Heart left ventricle (tissue), 13 donors: ENCODE measurements at regions not wholly inside any gene's neighbourhood (a gene's known extent, or its start where the extent isn't known, plus 50 kb on each side); places are given as distances from the start of the nearest gene placed in this dataset.

ENCODE experiments used
- POLR2A ChIP-seq, 2 donors: fragments of 450-650 bp; IDR thresholded peaks; one replicate each; pipeline ENCODE4 v1.6.1; 2017; ENCODE audit warnings: antibody characterized with exemption in 2 of 2, mild to moderate bottlenecking in 2 of 2, moderate library complexity in 2 of 2
- TF ChIP-seq, protein P1 (sequence below), 12 donors: fragments of 200-600 bp; sonication (generic) in 4 of 12; IDR thresholded peaks; one replicate each; pipeline versions ENCODE4 v1.5.0 to v1.8.0; 2018 to 2022; ENCODE audit warnings: antibody characterized with exemption in 12 of 12, mild to moderate bottlenecking in 5 of 12
- donor health status: ischemic (EF 13 %, LVEDD 7.1; RV severe dilation, severe dysfunction).
- donor health status: DM: no; HTN: yes; CAD: no.
- donor health status: DM: no; HTN: no; CAD: no.
- donor health status: ischemic (EF 25% LVEDD 6.9; RV normal size, moderate dysfunction).
- donor health status: ischemic (EF 25% LVEDD 5.7; RV mildly dilated, moderate dysfunction).
- donor health status: ischemic (EF 35%, LVEDD 5.7; RV mildly dilated, moderate dysfunction).
- donor health status: nonischemic (EF 11% LVEDD 7.7; RV severe dilation, severe dysfunction).
- donor health status: DM: yes; HTN: yes; CAD: no.
- donor health status: PGD.
- donor health status: ischemic (EF 29% LVEDD 5.4; RV normal size, mild dysfunction).
- donor health status: nonischemic (EF 23%, LVEDD 6.1; RV moderate dilation, normal function).

- no peak for TF ChIP-seq POLR2A (IDR thresholded peaks at IDR 0.05)
- TF ChIP-seq, protein P1, sequence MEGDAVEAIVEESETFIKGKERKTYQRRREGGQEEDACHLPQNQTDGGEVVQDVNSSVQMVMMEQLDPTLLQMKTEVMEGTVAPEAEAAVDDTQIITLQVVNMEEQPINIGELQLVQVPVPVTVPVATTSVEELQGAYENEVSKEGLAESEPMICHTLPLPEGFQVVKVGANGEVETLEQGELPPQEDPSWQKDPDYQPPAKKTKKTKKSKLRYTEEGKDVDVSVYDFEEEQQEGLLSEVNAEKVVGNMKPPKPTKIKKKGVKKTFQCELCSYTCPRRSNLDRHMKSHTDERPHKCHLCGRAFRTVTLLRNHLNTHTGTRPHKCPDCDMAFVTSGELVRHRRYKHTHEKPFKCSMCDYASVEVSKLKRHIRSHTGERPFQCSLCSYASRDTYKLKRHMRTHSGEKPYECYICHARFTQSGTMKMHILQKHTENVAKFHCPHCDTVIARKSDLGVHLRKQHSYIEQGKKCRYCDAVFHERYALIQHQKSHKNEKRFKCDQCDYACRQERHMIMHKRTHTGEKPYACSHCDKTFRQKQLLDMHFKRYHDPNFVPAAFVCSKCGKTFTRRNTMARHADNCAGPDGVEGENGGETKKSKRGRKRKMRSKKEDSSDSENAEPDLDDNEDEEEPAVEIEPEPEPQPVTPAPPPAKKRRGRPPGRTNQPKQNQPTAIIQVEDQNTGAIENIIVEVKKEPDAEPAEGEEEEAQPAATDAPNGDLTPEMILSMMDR (IDR thresholded peaks at IDR 0.05), result no peak
These were observed 70.2 kb upstream of the FERD3L start for GRCh38 chr7:19215412-19215811.
